RWPE2 (cell line): ENCODE measurements at regions not wholly inside any gene's neighbourhood (a gene's known extent, or its start where the extent isn't known, plus 50 kb on each side); places are given as distances from the start of the nearest gene placed in this dataset.

Experiments used
- ATAC-seq: fragments of 200-7000 bp; cut with Tn5 transposase; 3 replicates; pipeline ENCODE4 v1.9.1; 2021; ENCODE audit warnings: low read depth
- DNase-seq: peaks from one replicate; pipeline ENCODE4 v3.0.0-alpha.2; 2020; ENCODE audit warnings: low spot score
- H3K27ac ChIP-seq: fragments of 450-650 bp; 2 replicates; pipeline ENCODE4 v1.5.1; 2017; ENCODE audit warnings: mild to moderate bottlenecking; ENCODE audit not compliant: poor library complexity, severe bottlenecking
- H3K27me3 ChIP-seq: fragments of 250-450 bp; sonication (Bioruptor Pico); 2 replicates; pipeline ENCODE4 v1.5.1; 2021; ENCODE audit warnings: mild to moderate bottlenecking, moderate library complexity; ENCODE audit not compliant: insufficient read depth, poor library complexity, severe bottlenecking
- H3K36me3 ChIP-seq: fragments of 250-450 bp; sonication (Bioruptor Pico); 2 replicates; pipeline ENCODE4 v1.5.1; 2020; ENCODE audit warnings: low read depth, mild to moderate bottlenecking, moderate library complexity
- H3K4me1 ChIP-seq: fragments of 250-450 bp; sonication (Bioruptor Pico); 2 replicates; pipeline ENCODE4 v1.5.1; 2021; ENCODE audit warnings: mild to moderate bottlenecking, moderate library complexity; ENCODE audit not compliant: insufficient read depth, poor library complexity, severe bottlenecking
- H3K4me3 ChIP-seq: fragments of 250-450 bp; sonication (Bioruptor Pico); 2 replicates; pipeline ENCODE4 v1.5.1; 2021; ENCODE audit warnings: mild to moderate bottlenecking, moderate library complexity; ENCODE audit not compliant: severe bottlenecking
- H3K9me3 ChIP-seq: fragments of 250-450 bp; sonication (Bioruptor Pico); 2 replicates; pipeline ENCODE4 v1.5.1; 2021; ENCODE audit warnings: mild to moderate bottlenecking, moderate library complexity; ENCODE audit not compliant: severe bottlenecking
- CTCF ChIP-seq: fragments of 450-650 bp; IDR thresholded peaks from one replicate; pipeline ENCODE4 v1.5.1; 2017; ENCODE audit warnings: mild to moderate bottlenecking, moderate library complexity; ENCODE audit not compliant: poor library complexity, severe bottlenecking

- Histone ChIP-seq H3K4me3 (no peak overlapping the region), H3K27ac (no peak overlapping the region), H3K9me3 (no peaks in the 10 kb centered on the region), H3K4me1 (no peaks in the 10 kb centered on the region), H3K27me3 (no peaks in the 10 kb centered on the region), H3K36me3 (no peaks in the 10 kb centered on the region)
- ATAC-seq, result no peak
- DNase-seq, result no peak
- TF ChIP-seq CTCF, result no peak
These were observed 88.3 kb upstream of the CTNND2 start for GRCh38 chr5:11992518-11992917.

GRCh38 chr5:11985993-11986392 lies 81.7 kb upstream of the CTNND2 start:
- Histone ChIP-seq H3K9me3 (no peaks in the 10 kb centered on the region), H3K27me3 (no peaks in the 10 kb centered on the region), H3K4me1 (no peaks in the 10 kb centered on the region), H3K36me3 (no peaks in the 10 kb centered on the region), H3K4me3 (no peak overlapping the region), H3K27ac (no peak overlapping the region)
- DNase-seq (no peak), ATAC-seq (no peak; the same call in 2 of the 3 replicates)
- TF ChIP-seq CTCF, result no peak

GRCh38 chr5:11984196-11984595 lies 80.0 kb upstream of the CTNND2 start:
- Histone ChIP-seq H3K36me3 (no peaks in the 10 kb centered on the region), H3K4me1 (no peaks in the 10 kb centered on the region), H3K9me3 (no peaks in the 10 kb centered on the region), H3K4me3 (no peak overlapping the region), H3K27ac (no peak overlapping the region), H3K27me3 (no peaks in the 10 kb centered on the region)
- ATAC-seq (no peak), DNase-seq (no peak)
- no peak for TF ChIP-seq CTCF

GRCh38 chr5:11981986-11982385 lies 77.7 kb upstream of the CTNND2 start:
- H3K36me3 ChIP-seq, result no peaks in the 10 kb centered on the region
- peaks cover 2% of the 10 kb centered on the region for H3K9me3 ChIP-seq
- no peaks in the 10 kb centered on the region for H3K4me1 ChIP-seq
- H3K4me3 ChIP-seq, result no peak overlapping the region
- DNase-seq (no peak), ATAC-seq (no peak)
- no peak for TF ChIP-seq CTCF
- no peaks in the 10 kb centered on the region for H3K27me3 ChIP-seq
- H3K27ac ChIP-seq, result no peak overlapping the region

GRCh38 chr5:11977904-11978303 lies 73.7 kb upstream of the CTNND2 start:
- Histone ChIP-seq H3K9me3 (peaks cover 2% of the 10 kb centered on the region), H3K27me3 (no peaks in the 10 kb centered on the region), H3K4me3 (no peak overlapping the region), H3K36me3 (no peaks in the 10 kb centered on the region), H3K27ac (no peak overlapping the region), H3K4me1 (peaks cover 4% of the 10 kb centered on the region)
- no peak for ATAC-seq
- no peak for DNase-seq
- no peak for TF ChIP-seq CTCF
